IMR-90 (cell line): ENCODE measurements at regions not wholly inside any gene's neighbourhood (a gene's known extent, or its start where the extent isn't known, plus 50 kb on each side); places are given as distances from the start of the nearest gene placed in this dataset.

Source experiments
- ATAC-seq: fragments of 200-7000 bp; cut with Tn5 transposase; 2 replicates; pipeline ENCODE4 v1.9.1; 2020; ENCODE audit warnings: low read depth, mild to moderate bottlenecking, moderate library complexity
- BruUV-seq: library from RNA; stranded (reverse); fragments of 400-500 nt; replicated peaks from 2 replicates; lab custom pipeline; 2021; lab: Mats Ljungman, UMichigan
- CTCF ChIA-PET: fragments of 300-600 bp; formaldehyde crosslinking; extraction: SDS; loops from one replicate; lab custom pipeline; 2021; ENCODE audit warnings: antibody characterized with exemption; lab: Yijun Ruan, JAX
- POLR2A ChIA-PET: fragments of 300-600 bp; sonication (Branson Sonifier 250); formaldehyde crosslinking; loops from one replicate; lab custom pipeline; 2022; ENCODE audit warnings: antibody characterized with exemption; ENCODE audit not compliant: unreplicated experiment; lab: Charles Lee
- DNase-seq: peaks from one replicate; pipeline ENCODE4 v3.0.0; 2013
- H2AFZ ChIP-seq: replicated peaks from 2 replicates; pipeline ENCODE3; 2013; ENCODE audit warnings: low read length, mild to moderate bottlenecking; ENCODE audit not compliant: poor library complexity
- H2AK5ac ChIP-seq: 2 replicates; pipeline ENCODE4 v1.6.1; 2013; ENCODE audit warnings: low read depth, low read length, inconsistent platforms
- H2AK9ac ChIP-seq: replicated peaks from 2 replicates; pipeline ENCODE3; 2013; ENCODE audit warnings: mild to moderate bottlenecking, low read depth, low read length, moderate library complexity; ENCODE audit not compliant: poor library complexity
- H2BK120ac ChIP-seq: 2 replicates; pipeline ENCODE4 v1.6.1; 2013; ENCODE audit warnings: low read depth, low read length, inconsistent platforms
- H2BK15ac ChIP-seq: 3 replicates; pipeline ENCODE4 v1.6.1; 2013; ENCODE audit warnings: low read depth, low read length, inconsistent platforms
- H2BK20ac ChIP-seq: 2 replicates; pipeline ENCODE4 v1.6.1; 2013; ENCODE audit warnings: low read depth, mild to moderate bottlenecking, inconsistent platforms, low read length, moderate library complexity
- H2BK5ac ChIP-seq: 2 replicates; pipeline ENCODE4 v1.6.1; 2013; ENCODE audit warnings: mild to moderate bottlenecking, low read depth, low read length, inconsistent platforms; ENCODE audit not compliant: poor library complexity, severe bottlenecking
- H3K14ac ChIP-seq: replicated peaks from 2 replicates; pipeline ENCODE4 v1.6.1; 2013; ENCODE audit warnings: low read depth, low read length, inconsistent platforms
- H3K18ac ChIP-seq: 2 replicates; pipeline ENCODE4 v1.6.1; 2013; ENCODE audit warnings: low read depth, low read length, control low read depth
- H3K23ac ChIP-seq: 2 replicates; pipeline ENCODE4 v1.6.1; 2013; ENCODE audit warnings: low read depth, low read length, inconsistent platforms
- H3K27ac ChIP-seq: 2 replicates; pipeline ENCODE4 v1.5.1; 2013; ENCODE audit warnings: mild to moderate bottlenecking, control low read depth, low read length; ENCODE audit not compliant: insufficient read depth
- H3K27me3 ChIP-seq: 2 replicates; pipeline ENCODE4 v1.6.1; 2013; ENCODE audit warnings: low read length; ENCODE audit not compliant: control insufficient read depth, insufficient read depth
- H3K36me3 ChIP-seq: 2 replicates; pipeline ENCODE4 v1.6.1; 2013; ENCODE audit warnings: low read length, mixed read lengths; ENCODE audit not compliant: control insufficient read depth, insufficient read depth
- H3K4ac ChIP-seq: 2 replicates; pipeline ENCODE4 v1.6.1; 2013; ENCODE audit warnings: low read depth, low read length, inconsistent platforms
- H3K4me1 ChIP-seq: 2 replicates; pipeline ENCODE4 v1.6.1; 2013; ENCODE audit warnings: low read length, mixed read lengths; ENCODE audit not compliant: control insufficient read depth, insufficient read depth
- H3K4me2 ChIP-seq: 2 replicates; pipeline ENCODE4 v1.6.1; 2013; ENCODE audit warnings: low read depth, mild to moderate bottlenecking, control low read depth, low read length, moderate library complexity
- H3K4me3 ChIP-seq: 2 replicates; pipeline ENCODE4 v1.5.1; 2013; ENCODE audit warnings: low read depth, mild to moderate bottlenecking, control low read depth, low read length, moderate library complexity; ENCODE audit not compliant: insufficient read depth
- H3K56ac ChIP-seq: 2 replicates; pipeline ENCODE4 v1.6.1; 2013; ENCODE audit warnings: low read length, inconsistent platforms; ENCODE audit not compliant: insufficient read depth; ENCODE audit errors: extremely low read depth
- H3K79me1 ChIP-seq, 2 experiments: 2 replicates each; pipeline ENCODE4 v1.6.1; 2013; ENCODE audit warnings: low read length in 2 of 2, inconsistent platforms in 1 of 2, low read depth in 1 of 2
- H3K9ac ChIP-seq: 2 replicates; pipeline ENCODE4 v1.6.1; 2013; ENCODE audit warnings: low read depth, low read length, control low read depth
- H3K9me1 ChIP-seq: 2 replicates; pipeline ENCODE4 v1.6.1; 2013; ENCODE audit warnings: low read length, inconsistent platforms; ENCODE audit not compliant: insufficient read depth
- H3K9me3 ChIP-seq: 2 replicates; pipeline ENCODE4 v1.6.1; 2013; ENCODE audit warnings: low read length; ENCODE audit not compliant: control insufficient read depth, insufficient read depth
- H4K20me1 ChIP-seq: 2 replicates; pipeline ENCODE4 v1.6.1; 2013; ENCODE audit warnings: low read length, inconsistent platforms; ENCODE audit not compliant: insufficient read depth
- H4K5ac ChIP-seq: 2 replicates; pipeline ENCODE4 v1.6.1; 2013; ENCODE audit warnings: mild to moderate bottlenecking, low read depth, low read length, control low read depth
- H4K8ac ChIP-seq, 2 experiments: 2 replicates each; pipeline ENCODE4 v1.6.1; 2013; ENCODE audit warnings: low read depth in 2 of 2, low read length in 2 of 2, control low read depth in 1 of 2, inconsistent platforms in 1 of 2
- H4K91ac ChIP-seq: 2 replicates; pipeline ENCODE4 v1.6.1; 2013; ENCODE audit warnings: low read depth, low read length, inconsistent platforms; ENCODE audit not compliant: insufficient read depth
- BHLHE40 ChIP-seq: fragments of 150-350 bp; IDR thresholded peaks from 2 replicates; pipeline ENCODE4 v1.6.1; 2016; ENCODE audit warnings: mild to moderate bottlenecking, low read depth, low read length
- CHD1 ChIP-seq: IDR thresholded peaks from 2 replicates; pipeline ENCODE4 v1.6.1; 2012; ENCODE audit warnings: low read depth, low read length, improper control_type of control experiment
- FOS ChIP-seq: fragments of 150-350 bp; IDR thresholded peaks from 2 replicates; pipeline ENCODE4 v1.6.1; 2016; ENCODE audit warnings: low read depth, low read length
- POLR2A ChIP-seq: IDR thresholded peaks from 2 replicates; pipeline ENCODE4 v1.6.1; 2012; ENCODE audit warnings: mild to moderate bottlenecking, low read depth, low read length
- RCOR1 ChIP-seq: IDR thresholded peaks from 2 replicates; pipeline ENCODE4 v1.6.1; 2012; ENCODE audit warnings: mild to moderate bottlenecking, low read length, improper control_type of control experiment; ENCODE audit not compliant: insufficient replicate concordance
- RFX5 ChIP-seq: IDR thresholded peaks from 2 replicates; pipeline ENCODE4 v1.8.0; 2012; ENCODE audit warnings: low read depth, mild to moderate bottlenecking, low read length, moderate library complexity
- SMC3 ChIP-seq: fragments of 150-350 bp; IDR thresholded peaks from 2 replicates; pipeline ENCODE4 v1.6.1; 2016; ENCODE audit warnings: low read depth, mild to moderate bottlenecking, antibody characterized with exemption, low read length, moderate library complexity
- WGBS, 2 experiments: methylation state at CpG; one replicate each; pipeline versions ENCODE4 v1.1.5 to v1.1.7; 2013; ENCODE audit warnings: missing lambda C conversion rate in 2 of 2; ENCODE audit not compliant: insufficient read length in 1 of 2; ENCODE audit errors: extremely low coverage in 2 of 2; 5-methylcytosine and 5-hydroxymethylcytosine counted together
- dilution Hi-C: fragments of 300-500 bp; cut with HindIII; formaldehyde crosslinking; loops from one replicate; pipeline ENCODE4 v1.14.3; 2018; ENCODE audit warnings: low sequenced_read_pairs; ENCODE audit not compliant: unreplicated experiment
- in situ Hi-C: fragments of 300-500 bp; cut with MboI; formaldehyde crosslinking; loops from 3 replicates; pipeline ENCODE4 v1.14.3; 2019; ENCODE audit warnings: low sequenced_read_pairs, inconsistent platforms, mixed read lengths
- intact Hi-C: fragments of 100-400 bp; cut with micrococcal nuclease; formaldehyde crosslinking; loops from 2 replicates; pipeline ENCODE4 v1.10.0; 2022
- TF ChIP-seq, protein P1 (sequence below): fragments of 150-350 bp; IDR thresholded peaks from 2 replicates; pipeline ENCODE4 v1.6.1; 2017; ENCODE audit warnings: mild to moderate bottlenecking, antibody characterized with exemption, low read length, low read depth
- TF ChIP-seq, protein P2 (sequence below): conservative IDR thresholded peaks from 2 replicates; pipeline ENCODE4 v1.5.1; 2012; ENCODE audit warnings: mild to moderate bottlenecking, low read depth, low read length, improper control_type of control experiment

DNA sequence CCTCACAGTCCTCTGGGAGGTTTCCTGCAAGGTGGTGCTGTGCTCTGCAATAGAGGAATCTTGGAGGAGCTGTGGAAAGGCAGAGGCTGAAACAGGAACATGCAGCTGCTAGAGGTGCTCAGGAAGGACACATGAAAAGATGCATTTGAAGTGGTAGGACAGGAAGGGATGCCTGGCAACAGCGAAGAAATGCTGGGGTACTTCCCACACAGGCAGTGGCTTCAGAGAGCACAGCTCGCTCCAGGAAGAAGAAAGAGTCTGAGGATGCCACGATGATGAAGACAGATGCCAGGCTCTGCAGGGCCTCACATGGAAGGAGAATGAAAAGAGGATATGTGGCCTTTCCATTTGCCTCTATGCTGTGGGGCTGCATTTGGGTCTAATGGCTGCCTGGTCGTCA, 77.0 kb upstream of the TMEM72 start:
- no peaks in the 10 kb centered on the region for H3K27me3 ChIP-seq
- no peaks in the 10 kb centered on the region for H3K79me1 ChIP-seq
- no peak overlapping the region for H3K4me2 ChIP-seq
- H3K4me3 ChIP-seq, result no peak overlapping the region
- H3K9ac ChIP-seq, result no peak overlapping the region
- peaks cover 10% of the 10 kb centered on the region for H3K9me1 ChIP-seq
- no peak for TF ChIP-seq RFX5
- TF ChIP-seq RCOR1, result no peak
- TF ChIP-seq SMC3, result no peak
- TF ChIP-seq, protein P1, sequence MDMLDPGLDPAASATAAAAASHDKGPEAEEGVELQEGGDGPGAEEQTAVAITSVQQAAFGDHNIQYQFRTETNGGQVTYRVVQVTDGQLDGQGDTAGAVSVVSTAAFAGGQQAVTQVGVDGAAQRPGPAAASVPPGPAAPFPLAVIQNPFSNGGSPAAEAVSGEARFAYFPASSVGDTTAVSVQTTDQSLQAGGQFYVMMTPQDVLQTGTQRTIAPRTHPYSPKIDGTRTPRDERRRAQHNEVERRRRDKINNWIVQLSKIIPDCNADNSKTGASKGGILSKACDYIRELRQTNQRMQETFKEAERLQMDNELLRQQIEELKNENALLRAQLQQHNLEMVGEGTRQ, result no peak
- no peak for TF ChIP-seq BHLHE40
- TF ChIP-seq, protein P2, sequence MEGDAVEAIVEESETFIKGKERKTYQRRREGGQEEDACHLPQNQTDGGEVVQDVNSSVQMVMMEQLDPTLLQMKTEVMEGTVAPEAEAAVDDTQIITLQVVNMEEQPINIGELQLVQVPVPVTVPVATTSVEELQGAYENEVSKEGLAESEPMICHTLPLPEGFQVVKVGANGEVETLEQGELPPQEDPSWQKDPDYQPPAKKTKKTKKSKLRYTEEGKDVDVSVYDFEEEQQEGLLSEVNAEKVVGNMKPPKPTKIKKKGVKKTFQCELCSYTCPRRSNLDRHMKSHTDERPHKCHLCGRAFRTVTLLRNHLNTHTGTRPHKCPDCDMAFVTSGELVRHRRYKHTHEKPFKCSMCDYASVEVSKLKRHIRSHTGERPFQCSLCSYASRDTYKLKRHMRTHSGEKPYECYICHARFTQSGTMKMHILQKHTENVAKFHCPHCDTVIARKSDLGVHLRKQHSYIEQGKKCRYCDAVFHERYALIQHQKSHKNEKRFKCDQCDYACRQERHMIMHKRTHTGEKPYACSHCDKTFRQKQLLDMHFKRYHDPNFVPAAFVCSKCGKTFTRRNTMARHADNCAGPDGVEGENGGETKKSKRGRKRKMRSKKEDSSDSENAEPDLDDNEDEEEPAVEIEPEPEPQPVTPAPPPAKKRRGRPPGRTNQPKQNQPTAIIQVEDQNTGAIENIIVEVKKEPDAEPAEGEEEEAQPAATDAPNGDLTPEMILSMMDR, result no peak
- no peak for TF ChIP-seq CHD1
- TF ChIP-seq POLR2A, result no peak
- no peak for TF ChIP-seq FOS
- H3K4ac ChIP-seq, result peak overlapping the region; percentile 51; the same call in 1 of the 2 replicates
- H3K9me3 ChIP-seq, result no peaks in the 10 kb centered on the region
- no peak overlapping the region for H2AK5ac ChIP-seq
- peak overlapping the region; percentile 4; the same call in 1 of the 2 replicates for H2BK120ac ChIP-seq
- H2BK15ac ChIP-seq, result no peak overlapping the region
- no peak overlapping the region; the same call in 1 of the 2 replicates for H4K91ac ChIP-seq
- no peak overlapping the region for H2AFZ ChIP-seq
- no TSS peak for BruUV-seq
- ChIA-PET CTCF (no interaction called here), POLR2A (no interaction called here)
- in situ Hi-C loops, result no loop called here
- DNase-seq (no peak), ATAC-seq (no peak)
- no peak overlapping the region for H3K27ac ChIP-seq
- H3K4me1 ChIP-seq, result peaks cover 8% of the 10 kb centered on the region
- H3K18ac ChIP-seq, result no peak overlapping the region
- H4K5ac ChIP-seq, result no peak overlapping the region
- intact Hi-C loops, result no loop called here
- H2BK5ac ChIP-seq, result no peak overlapping the region
- H3K56ac ChIP-seq, result no peak overlapping the region
- no peak overlapping the region for H4K8ac ChIP-seq
- H4K20me1 ChIP-seq, result no peaks in the 10 kb centered on the region
- 92% methylated on average over 3 of the region's 4 CpGs; no CpG with 5 or more reads in 1 of the 2 experiments for WGBS, 2 experiments
- H2AK9ac ChIP-seq, result no peak overlapping the region
- no peak overlapping the region for H2BK20ac ChIP-seq
- no peak overlapping the region for H3K14ac ChIP-seq
- no peak overlapping the region for H3K23ac ChIP-seq
- dilution Hi-C loops, result no loop called here
- H3K36me3 ChIP-seq, result no peaks in the 10 kb centered on the region
